MG63 (cell line): ENCODE measurements at regions not wholly inside any gene's neighbourhood (a gene's known extent, or its start where the extent isn't known, plus 50 kb on each side); places are given as distances from the start of the nearest gene placed in this dataset.

ENCODE experiments used
- DNase-seq: peaks from one replicate; pipeline ENCODE4 v3.0.0-alpha.2; 2020
- H3K27me3 ChIP-seq: fragments of 250-450 bp; sonication (Bioruptor Pico); 2 replicates; pipeline ENCODE4 v1.5.1; 2020; ENCODE audit warnings: mild to moderate bottlenecking, moderate library complexity
- H3K36me3 ChIP-seq: fragments of 250-450 bp; sonication (Bioruptor Pico); 2 replicates; pipeline ENCODE4 v1.5.1; 2020; ENCODE audit warnings: mild to moderate bottlenecking, moderate library complexity
- H3K4me3 ChIP-seq: fragments of 250-450 bp; sonication (Bioruptor Pico); 2 replicates; pipeline ENCODE4 v1.5.1; 2020; ENCODE audit warnings: mild to moderate bottlenecking, moderate library complexity
- H3K9me3 ChIP-seq: fragments of 250-450 bp; sonication (Bioruptor Pico); 2 replicates; pipeline ENCODE4 v1.5.1; 2020; ENCODE audit warnings: mild to moderate bottlenecking, moderate library complexity

DNA sequence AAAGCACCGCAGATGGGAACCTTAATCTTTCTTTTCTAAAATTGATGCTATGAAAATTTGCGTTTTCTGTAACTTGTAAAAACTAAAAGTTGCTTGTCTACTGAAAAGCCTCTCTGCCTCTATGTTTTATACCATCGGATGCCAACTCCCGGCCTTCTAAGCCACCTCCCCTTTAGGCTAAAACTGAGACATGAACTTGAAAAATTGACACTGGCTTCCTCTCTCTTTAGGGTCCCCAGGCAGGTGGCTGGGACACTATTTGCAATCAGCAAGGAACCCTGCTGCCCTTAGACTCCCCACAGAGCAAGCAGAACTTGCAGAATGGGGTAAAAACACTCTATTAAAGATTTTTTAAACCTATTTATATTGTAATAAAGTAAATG is 151.1 kb upstream of the CAMK1G start:
- H3K27me3 ChIP-seq, result no peaks in the 10 kb centered on the region
- no peaks in the 10 kb centered on the region for H3K36me3 ChIP-seq
- no peaks in the 10 kb centered on the region for H3K9me3 ChIP-seq
- DNase-seq, result no peak
- H3K4me3 ChIP-seq, result no peak overlapping the region

DNA sequence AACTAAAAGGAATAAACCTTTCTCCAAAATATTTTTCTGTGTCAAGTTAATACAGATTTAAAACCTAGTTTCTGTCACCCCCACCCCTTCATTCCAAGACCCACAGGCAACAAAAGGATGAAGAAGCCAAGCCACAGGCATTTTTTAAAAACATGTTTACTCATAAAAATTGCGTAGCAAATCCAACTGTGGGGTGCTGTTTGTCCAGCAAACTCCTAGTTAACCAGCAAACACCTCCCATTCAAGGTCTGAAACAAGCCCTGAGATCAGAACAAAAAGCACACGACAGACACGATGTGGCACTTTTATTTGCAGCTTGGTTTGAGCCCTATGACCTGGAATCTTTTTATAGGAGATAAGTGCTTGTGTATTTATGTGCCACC is 149.9 kb upstream of the CAMK1G start:
- peak; percentile 10 for DNase-seq
- H3K27me3 ChIP-seq, result no peaks in the 10 kb centered on the region
- no peak overlapping the region for H3K4me3 ChIP-seq
- H3K36me3 ChIP-seq, result no peaks in the 10 kb centered on the region
- no peaks in the 10 kb centered on the region for H3K9me3 ChIP-seq

DNA sequence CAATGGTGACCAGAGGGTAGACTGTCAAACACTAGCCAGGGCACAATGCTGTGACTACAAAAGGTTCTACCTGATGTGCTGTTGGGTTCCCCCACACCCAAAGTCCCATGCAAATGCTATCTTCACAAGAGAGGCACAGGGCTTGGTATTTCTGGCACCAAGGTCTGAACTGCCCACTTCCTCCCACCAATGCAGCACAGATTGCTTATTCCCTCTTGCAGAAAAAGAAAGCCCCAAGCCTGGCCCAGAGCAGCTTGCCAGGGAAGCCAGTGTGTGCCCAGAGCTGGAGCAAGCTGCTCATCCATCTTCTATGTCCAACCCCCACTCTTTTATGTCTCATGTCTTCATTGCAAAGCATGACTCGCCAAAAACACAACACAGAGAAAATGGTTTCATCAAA is 149.4 kb upstream of the CAMK1G start:
- no peak overlapping the region for H3K4me3 ChIP-seq
- no peaks in the 10 kb centered on the region for H3K27me3 ChIP-seq
- no peaks in the 10 kb centered on the region for H3K36me3 ChIP-seq
- DNase-seq, result peak; percentile 83
- no peaks in the 10 kb centered on the region for H3K9me3 ChIP-seq

DNA sequence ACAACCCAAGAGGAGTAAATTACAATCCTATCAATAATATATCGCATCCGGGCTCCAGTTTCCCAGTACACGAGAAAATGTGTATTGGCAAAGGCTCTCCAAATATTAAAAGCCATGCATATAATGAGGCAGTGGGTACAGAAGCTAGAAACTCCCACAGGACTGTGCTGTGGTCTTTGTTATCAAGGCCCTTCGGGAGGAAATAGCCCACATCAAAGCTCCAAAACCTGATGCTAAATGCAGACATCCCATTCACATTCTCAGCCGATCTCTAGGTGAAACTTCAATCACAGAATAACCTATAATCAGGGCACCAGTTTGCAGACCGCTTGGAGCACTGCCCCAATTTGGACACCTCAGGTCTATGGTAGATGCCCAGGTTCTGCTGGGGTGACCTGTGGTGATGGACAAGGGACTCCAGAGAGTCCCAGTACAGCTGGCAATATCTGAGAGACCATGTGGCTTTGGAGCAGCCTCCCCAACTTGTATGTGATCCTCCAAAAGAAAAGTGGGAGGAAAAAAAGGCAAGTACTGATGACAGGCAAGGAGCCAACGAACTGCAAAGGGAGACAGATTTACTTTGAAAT is 148.8 kb upstream of the CAMK1G start:
- Histone ChIP-seq H3K36me3 (no peaks in the 10 kb centered on the region), H3K27me3 (no peaks in the 10 kb centered on the region), H3K9me3 (no peaks in the 10 kb centered on the region), H3K4me3 (no peak overlapping the region)
- DNase-seq, result no peak

DNA sequence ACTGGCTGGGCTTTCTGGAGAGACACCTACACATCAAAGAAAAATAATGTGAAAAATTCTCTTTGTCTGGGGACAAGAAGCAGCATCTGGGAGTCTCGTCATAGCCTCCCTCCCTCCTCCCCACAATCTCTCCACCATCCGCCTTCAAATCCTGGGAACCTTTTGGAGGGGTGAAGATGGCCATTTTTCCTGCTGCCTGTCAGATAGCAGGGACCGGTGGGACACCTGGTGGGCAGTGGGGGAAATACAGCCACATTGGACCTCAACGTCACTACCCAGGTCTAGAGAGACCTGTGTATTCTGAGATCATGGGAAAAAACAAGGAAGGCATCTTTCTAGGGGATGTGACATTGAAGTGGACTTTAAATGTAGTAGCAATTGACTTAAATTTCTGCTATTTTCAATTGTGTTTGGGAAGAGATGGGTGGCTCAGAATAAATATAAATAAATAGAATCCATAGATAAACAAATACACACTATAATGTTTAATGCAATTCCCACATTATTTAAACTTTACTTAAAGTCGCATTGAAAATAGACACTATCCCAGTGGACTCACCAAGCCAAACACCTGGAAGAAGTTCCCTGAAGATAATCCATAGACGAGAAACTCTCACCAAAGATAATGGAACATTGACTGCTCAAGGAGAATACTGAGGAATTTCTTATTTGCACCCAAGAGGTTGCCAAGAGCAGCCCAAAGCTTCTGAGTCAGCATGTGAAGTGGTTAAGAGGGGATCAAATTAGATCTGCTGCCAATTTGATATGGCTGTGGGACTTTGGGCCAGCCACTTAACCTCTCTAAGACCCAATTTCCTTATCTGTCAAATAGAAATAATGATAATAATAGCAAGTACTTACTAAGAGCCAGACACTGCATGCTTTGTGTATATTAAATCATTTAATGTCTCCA is 147.6 kb upstream of the CAMK1G start:
- H3K27me3 ChIP-seq, result no peaks in the 10 kb centered on the region
- H3K36me3 ChIP-seq, result no peaks in the 10 kb centered on the region
- H3K9me3 ChIP-seq, result no peaks in the 10 kb centered on the region
- no peak overlapping the region for H3K4me3 ChIP-seq
- DNase-seq, result peak; percentile 73

DNA sequence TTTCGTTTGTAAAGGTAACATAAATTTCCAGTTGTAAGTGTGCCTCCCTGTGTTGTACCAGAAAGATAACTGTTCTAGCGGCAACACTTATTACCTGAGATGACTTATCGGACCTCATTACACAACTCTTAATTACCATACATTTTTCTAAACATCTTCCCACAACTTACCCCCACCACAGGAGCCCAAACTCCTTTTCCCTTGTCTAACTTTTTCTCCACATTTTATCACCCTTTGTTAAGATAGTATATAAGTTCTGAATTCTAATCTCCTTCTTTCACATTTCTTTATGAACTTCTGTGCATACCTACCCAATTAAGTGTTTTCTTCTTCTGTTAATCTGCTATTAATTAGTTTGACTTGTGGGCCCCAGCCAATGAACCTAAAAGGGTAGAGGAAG is 143.7 kb upstream of the CAMK1G start:
- H3K4me3 ChIP-seq, result no peak overlapping the region
- H3K27me3 ChIP-seq, result no peaks in the 10 kb centered on the region
- no peak for DNase-seq
- H3K9me3 ChIP-seq, result no peaks in the 10 kb centered on the region
- no peaks in the 10 kb centered on the region for H3K36me3 ChIP-seq

DNA sequence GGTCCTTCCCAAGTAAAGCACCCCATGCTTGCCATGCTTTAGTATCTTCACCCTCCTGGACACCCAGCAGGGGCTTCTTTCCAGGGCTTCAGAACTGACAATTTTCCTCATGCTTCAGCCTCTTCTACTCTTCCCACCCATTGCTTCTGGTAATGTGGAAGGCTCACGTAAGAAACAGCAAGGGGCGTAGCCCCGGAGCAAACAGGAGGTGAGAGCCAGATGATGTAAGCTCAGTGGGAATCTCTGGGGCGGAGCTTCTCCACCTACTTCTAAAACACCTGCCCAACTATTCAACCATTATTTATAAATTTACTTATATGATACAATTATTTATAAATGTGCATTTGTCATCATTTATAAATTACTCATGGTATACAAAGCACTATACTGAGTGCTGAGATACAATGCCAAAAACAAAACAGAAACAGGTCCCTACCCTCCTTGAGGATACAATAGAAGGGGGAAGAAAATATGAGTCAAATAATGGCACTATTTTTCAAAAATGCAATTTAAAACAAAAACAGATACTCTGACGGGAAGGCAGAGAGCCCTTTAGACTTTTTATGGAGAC is 140.1 kb upstream of the CAMK1G start:
- no peaks in the 10 kb centered on the region for H3K27me3 ChIP-seq
- no peak overlapping the region for H3K4me3 ChIP-seq
- H3K36me3 ChIP-seq, result no peaks in the 10 kb centered on the region
- H3K9me3 ChIP-seq, result no peaks in the 10 kb centered on the region
- no peak for DNase-seq

DNA sequence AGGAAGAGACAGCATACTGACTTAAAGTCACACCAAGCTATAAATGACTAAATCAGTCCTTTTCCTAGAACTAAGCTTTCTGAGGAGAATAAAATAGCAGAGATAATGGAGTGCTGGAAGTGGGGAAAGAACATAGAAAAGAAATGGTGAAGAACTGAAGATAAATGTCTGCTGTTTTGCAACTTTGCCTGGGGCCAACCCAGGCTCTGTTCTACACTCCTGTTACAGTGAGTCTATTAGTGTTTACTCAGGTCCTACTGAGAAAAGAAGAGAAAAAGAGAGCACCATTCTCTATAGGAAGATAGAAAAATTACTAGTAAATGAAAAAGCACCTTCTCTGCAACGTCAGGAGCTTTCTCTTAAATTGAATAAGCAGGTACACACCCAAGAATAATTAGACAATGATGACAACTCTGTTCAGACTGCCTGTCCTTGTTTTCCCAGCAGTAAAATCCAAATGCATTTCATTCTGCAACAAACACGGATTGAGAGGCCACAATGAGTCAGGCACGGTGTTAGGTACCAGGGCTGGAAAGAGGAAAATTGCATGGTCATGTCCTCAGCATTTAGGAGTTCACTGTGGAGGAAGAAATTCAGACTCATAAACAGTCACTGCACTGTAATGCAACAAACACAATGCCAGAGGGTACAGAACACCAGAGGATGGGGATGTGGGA is 139.4 kb upstream of the CAMK1G start:
- H3K9me3 ChIP-seq, result no peaks in the 10 kb centered on the region
- no peaks in the 10 kb centered on the region for H3K27me3 ChIP-seq
- H3K36me3 ChIP-seq, result no peaks in the 10 kb centered on the region
- H3K4me3 ChIP-seq, result no peak overlapping the region
- no peak for DNase-seq

DNA sequence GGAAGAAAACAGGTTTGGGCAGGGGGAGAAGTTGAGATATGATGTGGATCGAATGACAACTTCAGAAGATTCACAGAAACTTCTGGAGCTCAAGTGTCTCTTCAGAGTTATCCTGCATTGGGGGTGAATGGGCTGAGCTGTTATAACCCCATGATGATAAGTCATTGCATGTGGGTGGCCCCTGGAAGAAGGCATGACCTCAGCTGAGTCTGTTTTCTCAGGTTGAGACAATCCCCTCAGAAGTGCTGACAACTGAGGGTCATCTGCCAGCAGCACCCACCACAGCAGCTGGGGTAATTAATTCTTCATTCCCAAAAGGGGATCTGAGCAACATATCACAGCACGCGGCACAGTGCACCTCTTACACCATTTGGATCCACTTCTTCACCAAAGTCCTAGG is 138.6 kb upstream of the CAMK1G start:
- H3K4me3 ChIP-seq, result no peak overlapping the region
- no peaks in the 10 kb centered on the region for H3K36me3 ChIP-seq
- no peak for DNase-seq
- H3K9me3 ChIP-seq, result no peaks in the 10 kb centered on the region
- no peaks in the 10 kb centered on the region for H3K27me3 ChIP-seq

DNA sequence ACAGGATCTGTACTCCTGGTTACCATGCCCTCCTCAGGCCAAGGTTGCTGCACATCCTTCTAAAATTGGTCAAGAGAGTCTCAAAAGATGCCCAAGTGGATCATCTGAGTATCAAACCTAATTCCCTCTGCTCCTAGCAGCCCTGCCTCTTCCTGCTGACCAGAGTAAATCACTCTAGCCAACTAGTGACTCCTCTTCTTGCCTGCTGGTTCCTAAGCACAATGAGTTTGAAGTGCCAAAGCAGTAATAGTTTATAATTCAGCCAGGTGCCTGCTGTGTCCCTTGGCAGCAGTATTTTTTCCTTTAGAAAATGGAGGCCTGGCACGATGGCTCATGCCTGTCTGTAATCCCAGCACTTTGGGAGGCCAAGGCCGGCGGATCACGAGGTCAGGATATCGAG is 137.9 kb upstream of the CAMK1G start:
- Histone ChIP-seq H3K36me3 (no peaks in the 10 kb centered on the region), H3K9me3 (no peaks in the 10 kb centered on the region), H3K4me3 (no peak overlapping the region), H3K27me3 (no peaks in the 10 kb centered on the region)
- DNase-seq, result peak; percentile 20

DNA sequence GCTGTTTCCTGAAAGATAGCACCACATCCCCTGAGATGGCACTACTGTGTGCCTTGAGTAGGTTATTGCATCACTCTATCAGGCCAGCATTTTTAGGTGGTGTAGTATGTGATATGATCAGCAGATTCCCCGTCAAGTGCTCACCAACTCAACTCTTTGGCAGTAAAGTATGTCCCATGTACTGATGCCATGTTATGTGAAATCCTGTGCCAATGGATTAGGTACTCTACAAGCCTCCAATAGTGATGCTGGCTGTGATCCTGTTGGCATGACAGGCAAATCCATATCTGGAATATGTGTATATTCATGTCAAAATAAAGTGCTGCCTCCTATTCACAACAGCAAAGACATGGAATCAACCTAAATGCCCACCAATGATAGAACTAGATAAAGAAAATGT is 137.2 kb upstream of the CAMK1G start:
- no peaks in the 10 kb centered on the region for H3K27me3 ChIP-seq
- DNase-seq, result no peak

DNA sequence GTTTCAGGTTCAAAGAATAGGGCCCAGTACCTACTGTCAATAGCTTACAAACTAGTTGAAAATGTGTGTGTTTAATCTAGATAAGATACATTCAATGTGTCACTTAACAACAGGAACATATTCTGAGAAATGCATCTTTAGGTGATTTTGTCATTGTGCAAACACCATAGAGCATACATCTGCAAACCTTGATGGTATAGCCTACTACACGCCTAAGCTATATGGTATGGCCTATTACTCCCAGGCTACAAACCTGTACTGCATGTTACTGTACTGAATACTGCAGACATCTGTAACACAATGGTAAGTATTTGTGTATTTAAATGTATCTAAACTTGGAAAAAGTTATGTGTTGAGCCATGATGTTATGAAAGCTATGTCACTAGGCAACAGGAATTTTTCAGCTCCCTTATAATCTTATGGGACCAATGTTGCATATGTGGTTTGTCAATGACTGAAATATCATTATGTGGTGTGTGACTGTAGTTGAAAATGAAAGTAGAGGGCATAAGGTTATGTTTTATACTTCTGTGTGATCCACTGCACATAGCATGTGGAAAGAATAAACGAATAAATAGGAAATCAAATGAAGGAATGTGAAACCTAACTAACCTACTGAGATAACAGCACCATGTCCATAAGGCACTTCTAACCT is 129.0 kb upstream of the CAMK1G start:
- Histone ChIP-seq H3K36me3 (no peaks in the 10 kb centered on the region), H3K4me3 (no peak overlapping the region), H3K9me3 (no peaks in the 10 kb centered on the region), H3K27me3 (no peaks in the 10 kb centered on the region; the same call in 1 of the 2 replicates)
- no peak for DNase-seq

More for the DNA sequence above, 137.2 kb upstream of the CAMK1G start:
- Histone ChIP-seq H3K36me3 (no peaks in the 10 kb centered on the region), H3K4me3 (no peak overlapping the region), H3K9me3 (no peaks in the 10 kb centered on the region)

DNA sequence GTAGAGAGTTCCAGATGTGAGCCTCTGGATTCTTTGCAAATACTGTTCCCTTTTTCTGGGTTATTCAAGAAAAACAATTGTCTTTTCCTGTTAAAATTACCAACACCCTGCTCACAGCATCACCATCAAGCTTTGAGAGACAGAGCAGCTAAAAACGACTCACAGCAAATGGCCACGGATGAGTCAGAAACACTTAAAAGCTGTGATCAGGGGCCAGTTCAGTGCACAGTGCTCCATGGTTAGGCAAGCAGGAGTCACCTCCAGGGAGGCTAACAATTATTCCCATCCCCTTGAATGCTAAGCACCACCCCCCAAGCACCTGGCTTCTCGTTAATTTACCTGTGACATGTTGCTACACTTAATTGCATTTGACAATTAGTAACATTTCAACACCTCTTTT is 128.4 kb upstream of the CAMK1G start:
- no peaks in the 10 kb centered on the region; the same call in 1 of the 2 replicates for H3K27me3 ChIP-seq
- H3K9me3 ChIP-seq, result no peaks in the 10 kb centered on the region
- H3K36me3 ChIP-seq, result no peaks in the 10 kb centered on the region
- no peak for DNase-seq
- H3K4me3 ChIP-seq, result no peak overlapping the region

DNA sequence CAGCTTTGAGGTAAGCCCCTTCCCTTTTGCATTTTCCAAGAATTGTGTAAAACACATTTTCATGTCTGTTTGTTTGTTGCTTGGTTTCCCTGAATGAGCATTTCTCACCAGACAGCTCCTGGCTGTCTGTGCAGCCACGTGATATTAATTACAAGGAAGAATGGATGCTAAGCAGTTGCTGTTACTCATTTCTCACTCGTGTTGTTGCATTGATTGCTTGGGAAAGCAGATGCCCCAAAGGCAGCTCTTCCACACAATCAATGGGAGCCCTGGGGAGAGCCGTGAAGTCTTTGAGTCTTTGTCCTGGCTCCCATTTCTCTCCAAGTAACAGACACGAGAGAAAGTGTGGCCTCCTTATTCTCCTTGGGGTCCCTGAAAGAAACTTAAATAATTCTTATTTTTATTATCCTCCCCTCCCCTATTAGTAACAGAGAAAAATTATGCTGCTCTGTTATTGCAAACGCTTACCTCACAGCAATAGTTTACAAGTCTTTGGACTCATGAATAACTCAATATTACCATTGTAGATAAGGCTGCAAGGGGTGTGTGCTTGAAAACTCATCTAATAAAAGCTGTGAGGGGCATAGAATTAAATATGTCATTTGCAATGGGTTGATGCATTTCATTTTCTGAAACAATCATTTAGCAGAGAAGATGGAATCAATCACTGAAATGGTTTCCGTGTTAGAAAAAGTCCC is 127.7 kb upstream of the CAMK1G start:
- peaks cover 2% of the 10 kb centered on the region; the same call in 1 of the 2 replicates for H3K9me3 ChIP-seq
- no peak overlapping the region for H3K4me3 ChIP-seq
- no peak for DNase-seq

DNA sequence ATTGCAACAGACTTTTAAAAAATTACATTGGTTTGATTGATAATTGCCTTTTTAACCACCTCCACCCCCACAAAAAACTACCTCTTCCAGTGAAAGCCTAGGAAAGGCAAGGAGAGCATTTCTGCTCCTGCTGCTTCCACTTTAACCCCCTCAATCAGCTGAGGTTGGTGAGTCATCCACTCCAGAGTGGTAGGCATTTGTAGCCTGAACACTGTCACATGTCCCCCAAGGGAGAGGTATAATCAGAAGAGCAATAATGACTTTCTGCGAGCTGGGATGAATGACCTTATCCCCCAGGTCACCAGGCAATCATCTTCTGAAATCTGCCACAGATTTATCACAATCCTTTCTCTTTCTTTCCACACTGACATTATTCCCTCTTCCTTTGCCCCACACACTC is 126.6 kb upstream of the CAMK1G start:
- no peak for DNase-seq

More for the DNA sequence above, 127.7 kb upstream of the CAMK1G start:
- H3K27me3 ChIP-seq, result no peaks in the 10 kb centered on the region; the same call in 1 of the 2 replicates
- H3K36me3 ChIP-seq, result no peaks in the 10 kb centered on the region

DNA sequence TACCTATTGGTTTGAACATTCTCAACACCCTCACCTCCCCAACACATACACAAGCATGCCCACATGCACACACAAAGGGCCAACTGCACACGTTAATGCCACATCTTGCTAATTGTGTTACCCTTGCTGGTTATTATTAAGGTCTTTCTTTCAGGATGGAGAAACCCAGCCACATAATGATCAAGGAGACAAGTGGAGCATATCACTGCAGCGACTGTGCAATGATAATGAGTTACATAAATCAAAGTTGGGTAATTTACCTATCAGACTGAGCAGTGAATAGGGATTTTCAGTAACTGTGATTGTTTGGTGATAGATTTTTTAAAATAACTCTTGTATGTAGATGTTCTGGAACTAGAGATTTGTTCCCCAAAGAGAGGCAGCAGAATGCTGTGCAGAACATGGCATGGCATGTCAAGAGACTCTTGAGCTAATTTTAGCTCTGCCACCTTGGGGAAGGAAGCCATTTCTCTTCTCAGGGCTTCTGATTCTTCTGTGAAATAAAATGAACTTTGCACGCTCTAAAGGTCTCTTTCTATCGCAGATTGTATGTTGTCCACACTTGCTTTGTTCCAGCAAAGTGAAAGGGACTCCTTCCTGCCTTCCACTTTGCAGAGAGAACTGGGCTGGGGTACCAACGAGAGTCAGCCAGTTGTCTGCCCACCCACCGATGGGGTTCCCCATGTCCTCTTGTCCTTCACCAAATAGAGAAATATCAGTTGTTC is 126.0 kb upstream of the CAMK1G start:
- Histone ChIP-seq H3K4me3 (no peak overlapping the region), H3K36me3 (no peaks in the 10 kb centered on the region), H3K9me3 (peaks cover 11% of the 10 kb centered on the region), H3K27me3 (no peaks in the 10 kb centered on the region; the same call in 1 of the 2 replicates)
- DNase-seq, result no peak

More for the DNA sequence above, 126.6 kb upstream of the CAMK1G start:
- Histone ChIP-seq H3K27me3 (no peaks in the 10 kb centered on the region; the same call in 1 of the 2 replicates), H3K4me3 (no peak overlapping the region), H3K36me3 (no peaks in the 10 kb centered on the region), H3K9me3 (peaks cover 11% of the 10 kb centered on the region)
